WI38 (cell line): ENCODE measurements at regions not wholly inside any gene's neighbourhood (a gene's known extent, or its start where the extent isn't known, plus 50 kb on each side); places are given as distances from the start of the nearest gene placed in this dataset.

Source experiments
- H3K4me3 ChIP-seq: 2 replicates; pipeline ENCODE4 v1.5.1; 2011; ENCODE audit warnings: low read depth, mild to moderate bottlenecking, control low read depth, low read length
- CTCF ChIP-seq: IDR thresholded peaks from 2 replicates; pipeline ENCODE4 v1.5.1; 2012; ENCODE audit warnings: low read depth, mild to moderate bottlenecking, control low read depth, low read length

DNA sequence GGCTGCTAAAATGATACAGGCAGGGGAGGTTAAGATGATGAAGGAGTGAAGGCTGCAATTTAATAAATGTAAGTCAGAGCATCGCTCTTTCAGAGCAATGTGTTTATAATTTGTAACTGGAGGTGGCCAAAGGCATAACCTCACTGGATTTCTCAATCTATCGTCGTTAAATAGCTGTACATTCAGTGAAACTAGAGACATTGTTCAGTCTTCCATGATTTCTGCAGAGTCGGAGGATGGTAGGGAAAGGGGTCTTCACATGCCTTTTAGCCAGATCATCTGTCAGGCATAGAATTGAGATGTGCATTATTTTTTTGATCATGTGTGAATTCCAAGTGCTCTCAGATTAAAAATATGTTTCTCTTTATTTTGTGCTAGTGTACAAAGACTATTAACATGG is 315.4 kb downstream of the OXSM start:
- TF ChIP-seq CTCF, result no peak
- no peak overlapping the region for H3K4me3 ChIP-seq

DNA sequence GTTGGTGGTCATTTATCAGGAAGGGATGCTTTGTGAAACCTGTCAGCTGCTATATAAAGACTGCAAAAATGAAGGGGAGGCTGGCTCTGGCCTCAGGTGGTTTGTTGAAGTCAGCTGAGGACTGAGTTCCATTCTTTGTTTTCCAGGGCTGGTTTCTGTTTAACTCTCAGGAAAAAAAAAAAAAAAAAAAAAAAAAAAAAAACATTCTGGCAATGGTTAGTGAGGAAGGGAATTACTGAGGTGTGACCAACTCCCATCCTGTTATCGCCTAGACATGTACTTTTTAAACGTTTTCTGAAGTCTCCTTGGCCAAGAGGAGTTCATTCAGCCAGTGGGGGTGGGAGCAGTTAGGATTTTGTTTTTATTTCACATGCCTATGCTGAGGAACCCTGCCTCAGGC is 316.3 kb downstream of the OXSM start:
- H3K4me3 ChIP-seq, result no peak overlapping the region
- TF ChIP-seq CTCF, result no peak

- H3K4me3 ChIP-seq, result no peak overlapping the region
- no peak for TF ChIP-seq CTCF
Measured at GRCh38 chr3:26108846-26109489, 319.1 kb downstream of the OXSM start.

DNA sequence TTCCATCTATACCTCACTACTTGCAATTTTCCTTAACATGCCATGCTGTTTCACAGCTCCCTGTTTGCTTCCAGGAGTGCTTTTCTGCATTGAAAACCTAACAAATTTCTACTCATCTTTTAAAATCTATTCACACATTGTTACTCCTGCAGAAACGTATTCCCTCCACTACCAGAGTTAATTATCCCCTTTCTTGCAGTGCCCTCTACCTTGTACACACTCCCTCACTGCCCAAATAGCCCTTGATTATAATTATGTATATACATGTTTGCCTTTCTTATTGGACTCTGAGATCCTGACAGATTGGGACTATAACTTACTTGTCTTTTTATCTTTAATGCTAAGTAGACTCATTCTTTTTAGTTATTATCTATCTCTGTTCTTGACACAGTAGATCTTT is 325.0 kb downstream of the OXSM start:
- H3K4me3 ChIP-seq, result no peak overlapping the region
- TF ChIP-seq CTCF, result no peak

- no peak for TF ChIP-seq CTCF
- no peak overlapping the region for H3K4me3 ChIP-seq
Measured at GRCh38 chr3:26118165-26118564, 328.3 kb downstream of the OXSM start.

GRCh38 chr3:26132942-26133341 is 343.1 kb downstream of the OXSM start:
- no peak for TF ChIP-seq CTCF
- no peak overlapping the region for H3K4me3 ChIP-seq

- TF ChIP-seq CTCF, result no peak
- H3K4me3 ChIP-seq, result no peak overlapping the region
Measured at GRCh38 chr3:26141296-26141695, 351.4 kb downstream of the OXSM start.
